GM08714 (cell line): ENCODE measurements at regions not wholly inside any gene's neighbourhood (a gene's known extent, or its start where the extent isn't known, plus 50 kb on each side); places are given as distances from the start of the nearest gene placed in this dataset.

ENCODE experiments used
- H3K4me3 ChIP-seq: fragments of 200-500 bp; sonication (Bioruptor generic); 2 replicates; pipeline ENCODE4 v1.5.1; 2014; ENCODE audit warnings: mild to moderate bottlenecking, low read length, inconsistent platforms
- ZNF274 ChIP-seq: IDR thresholded peaks from 2 replicates; pipeline ENCODE4 v1.6.1; 2012; ENCODE audit warnings: mild to moderate bottlenecking, low read depth, low read length

DNA sequence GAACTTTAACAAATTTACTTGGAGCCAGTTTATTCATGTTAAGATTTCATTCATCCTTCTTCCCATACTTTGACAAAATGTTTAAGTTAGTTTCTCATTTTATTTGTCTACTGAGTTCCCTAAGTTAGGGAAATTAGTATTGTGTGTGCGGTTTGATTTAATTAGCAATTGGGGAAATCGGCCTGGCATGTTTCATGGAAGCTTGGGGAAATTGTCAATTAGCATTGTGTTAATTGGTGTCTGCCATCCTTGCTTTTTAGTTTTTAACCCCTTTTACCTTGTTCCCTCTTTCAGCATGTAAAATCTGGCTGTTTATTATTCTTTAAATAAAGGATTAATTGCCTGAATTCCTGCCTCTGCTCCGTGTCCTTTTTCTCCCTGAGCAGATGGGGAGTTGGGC lies 279.6 kb downstream of the BCL11A start:
- no peak for TF ChIP-seq ZNF274
- no peak overlapping the region for H3K4me3 ChIP-seq

DNA sequence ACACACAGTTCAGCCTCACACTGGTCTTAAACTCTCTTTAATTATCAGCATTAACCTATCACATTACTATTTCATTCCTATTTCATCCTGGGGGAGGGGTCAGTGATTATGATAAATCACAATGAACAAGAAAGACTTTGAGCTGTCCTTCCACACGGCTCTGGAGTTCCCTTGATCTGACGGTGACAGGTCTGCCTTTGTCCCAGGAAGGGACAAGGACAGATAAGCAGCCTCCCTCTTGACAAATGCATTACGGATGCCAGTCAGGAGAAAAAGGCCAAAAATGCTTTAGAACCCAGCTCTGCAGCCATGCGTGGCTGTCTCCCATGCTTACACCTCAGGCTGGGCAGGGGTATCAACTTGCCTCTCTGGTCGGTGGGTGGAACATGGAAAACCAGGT lies 281.7 kb downstream of the BCL11A start:
- H3K4me3 ChIP-seq, result no peak overlapping the region
- no peak for TF ChIP-seq ZNF274

DNA sequence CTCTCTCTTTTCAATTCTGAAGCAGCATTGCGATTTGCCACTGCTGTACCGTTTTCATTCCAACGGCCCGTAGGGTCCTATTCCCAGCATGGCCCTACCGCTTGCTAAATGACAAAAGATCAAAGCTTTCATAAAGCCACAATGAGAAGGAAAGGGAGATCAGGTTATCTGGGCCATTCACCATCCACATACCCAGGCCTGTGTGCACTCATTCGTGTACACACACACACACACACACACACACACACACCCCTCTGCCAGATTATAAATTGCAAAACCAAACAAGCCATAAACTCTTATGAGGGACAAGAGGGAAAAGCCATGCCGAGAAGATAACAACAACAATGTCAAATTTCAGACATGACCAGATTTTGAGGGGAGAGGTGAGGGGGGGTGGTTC lies 282.3 kb downstream of the BCL11A start:
- no peak overlapping the region for H3K4me3 ChIP-seq
- no peak for TF ChIP-seq ZNF274

DNA sequence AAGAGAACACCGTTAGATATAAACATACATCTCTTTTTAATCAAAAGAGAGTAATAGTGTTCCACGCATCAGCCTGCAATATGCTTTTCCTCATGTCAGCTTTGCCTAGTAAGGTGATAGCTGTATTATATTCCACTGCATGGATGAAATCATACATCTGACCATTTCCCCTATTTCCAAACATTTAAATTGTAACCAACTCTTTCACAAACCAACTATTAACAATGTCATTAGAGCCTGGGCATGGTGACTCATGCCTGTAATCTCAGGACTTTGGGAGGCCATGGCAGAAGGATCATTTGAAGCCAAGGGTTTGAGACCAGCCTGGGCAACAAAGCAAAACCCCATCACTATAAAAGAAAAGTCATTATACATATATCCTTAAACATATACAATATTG lies 284.8 kb downstream of the BCL11A start:
- TF ChIP-seq ZNF274, result no peak
- H3K4me3 ChIP-seq, result no peak overlapping the region

DNA sequence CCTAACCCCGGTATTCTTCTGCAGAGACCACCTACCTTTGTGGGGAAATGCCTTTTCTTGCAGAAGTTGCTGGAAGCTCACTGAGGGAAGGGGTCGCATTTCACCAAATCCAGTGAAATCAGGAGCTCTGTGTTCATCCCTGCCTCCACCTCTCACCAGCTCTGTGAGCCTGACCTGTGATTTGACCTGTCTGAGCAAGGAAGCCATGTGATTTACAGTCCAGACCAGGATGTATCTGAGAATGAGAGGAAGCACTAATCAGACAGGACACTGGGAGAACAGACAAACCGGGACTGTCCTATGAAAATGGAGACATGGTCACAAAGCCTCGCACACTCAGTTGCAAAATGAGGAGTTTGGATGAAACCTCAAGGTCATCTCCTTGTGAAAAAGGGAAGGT lies 285.4 kb downstream of the BCL11A start:
- H3K4me3 ChIP-seq, result no peak overlapping the region
- no peak for TF ChIP-seq ZNF274

DNA sequence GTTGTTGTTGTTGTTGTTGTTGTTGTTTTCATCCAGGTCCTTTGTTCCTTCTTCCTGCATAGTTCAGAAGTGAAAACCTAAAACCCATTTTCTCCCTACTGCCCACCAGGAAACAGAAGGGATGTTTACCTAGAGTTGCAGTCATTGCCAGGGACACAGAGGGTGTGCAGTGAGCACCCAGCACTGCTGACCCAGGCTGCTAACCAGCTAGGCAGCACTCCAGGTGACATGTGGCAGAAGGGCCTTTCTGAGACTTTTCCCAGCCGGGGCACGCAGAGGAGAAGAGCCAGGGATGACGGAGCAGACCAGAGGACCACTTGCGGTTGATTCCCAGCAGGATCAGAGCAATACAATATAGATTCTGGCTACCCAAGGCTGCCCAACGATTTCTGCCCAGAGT lies 286.3 kb downstream of the BCL11A start:
- no peak overlapping the region for H3K4me3 ChIP-seq
- TF ChIP-seq ZNF274, result no peak

DNA sequence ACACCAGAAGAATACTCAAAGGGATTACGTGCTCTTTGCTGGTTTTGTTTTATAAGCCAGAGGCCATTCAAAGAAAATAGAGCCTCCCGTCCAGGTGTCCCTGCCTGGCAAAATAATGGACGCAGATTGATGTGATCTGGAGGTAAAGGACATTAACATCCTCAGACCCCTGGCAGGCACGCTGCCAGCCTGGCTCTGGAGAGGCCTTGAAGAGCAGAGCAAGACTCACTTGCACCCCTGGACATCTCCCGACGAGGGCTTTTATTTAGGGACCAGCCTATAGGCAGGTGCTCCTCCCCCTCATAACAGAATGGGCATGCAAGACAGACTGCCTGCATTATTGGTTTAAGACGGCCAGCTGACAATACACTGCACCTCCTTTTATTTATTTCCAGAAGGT lies 291.3 kb downstream of the BCL11A start:
- no peak overlapping the region for H3K4me3 ChIP-seq
- TF ChIP-seq ZNF274, result no peak

DNA sequence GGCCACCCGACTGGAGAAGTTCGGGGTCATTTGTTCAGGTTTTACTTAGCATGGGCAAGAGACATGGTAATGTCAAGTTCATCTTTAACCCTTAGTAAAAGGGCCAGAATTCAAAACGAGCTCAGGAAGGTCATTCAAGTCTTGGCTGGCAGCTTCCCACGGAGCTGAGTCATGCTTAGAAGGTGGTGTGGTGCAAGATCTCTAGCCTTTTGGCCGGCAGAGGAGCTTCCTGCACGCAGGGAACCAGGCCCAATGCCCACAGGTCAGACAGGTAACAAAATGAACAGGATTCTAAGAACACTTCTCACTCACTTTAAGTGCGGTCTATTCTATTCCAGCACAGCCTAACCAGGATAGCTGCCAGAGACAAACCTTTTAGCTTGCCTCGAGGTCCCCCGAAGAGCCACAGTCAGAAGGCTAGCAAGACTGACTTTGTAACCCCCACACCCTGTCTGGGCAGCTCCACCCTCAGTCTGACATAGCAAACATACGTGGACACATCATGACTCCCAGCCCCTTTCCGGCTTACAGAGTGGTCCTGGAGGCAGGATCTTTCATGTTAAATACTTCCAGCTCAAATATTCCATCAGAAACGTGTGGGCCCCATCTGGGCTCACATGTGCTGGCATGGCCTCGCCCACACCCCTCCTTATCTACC lies 292.7 kb downstream of the BCL11A start:
- H3K4me3 ChIP-seq, result no peak overlapping the region
- TF ChIP-seq ZNF274, result no peak

DNA sequence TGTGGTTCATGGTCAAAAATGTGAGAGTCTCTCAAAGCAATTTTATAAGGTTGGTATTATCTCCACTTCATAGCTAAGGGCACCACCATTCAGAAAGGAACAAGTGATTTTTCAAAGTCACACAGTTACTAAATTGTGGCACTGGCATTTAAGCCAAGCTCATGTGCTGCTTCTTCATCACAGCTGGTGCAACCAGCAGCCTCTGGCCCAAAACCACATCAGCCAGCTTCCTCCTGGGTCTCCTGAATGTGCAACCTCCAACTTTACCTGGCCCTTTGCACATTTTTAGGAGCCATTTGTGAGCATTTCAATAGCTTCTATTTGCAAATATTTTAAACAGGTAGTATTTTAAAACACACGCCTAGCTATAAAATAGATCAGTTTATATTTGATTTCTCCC lies 293.7 kb downstream of the BCL11A start:
- TF ChIP-seq ZNF274, result no peak
- H3K4me3 ChIP-seq, result no peak overlapping the region

DNA sequence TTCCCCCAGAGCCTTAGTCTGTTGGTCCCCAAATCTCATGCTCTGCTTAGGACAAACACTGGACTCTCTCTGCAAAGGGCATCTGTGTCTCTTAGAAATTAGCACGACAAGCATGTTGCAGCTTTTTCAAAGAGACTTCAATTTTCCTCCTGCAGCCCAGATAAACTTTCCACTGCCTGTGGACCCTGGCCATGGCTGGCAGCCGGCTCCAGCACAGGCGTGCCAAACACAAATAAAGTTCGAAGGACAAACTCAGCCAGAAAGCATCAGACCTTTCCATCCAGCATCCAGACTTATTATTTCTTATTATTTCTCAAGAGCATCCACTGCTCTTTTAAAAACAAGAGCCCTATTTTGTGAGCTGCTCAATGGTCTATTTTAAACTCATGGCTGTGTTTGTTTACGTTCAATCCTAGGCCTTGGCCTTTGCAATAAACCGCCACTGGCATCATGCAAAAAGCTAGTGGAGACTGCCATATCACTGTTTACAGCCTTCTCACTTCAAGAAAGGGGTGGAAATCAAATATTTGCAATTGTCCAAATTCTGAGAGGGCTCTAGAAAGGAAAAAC lies 300.8 kb downstream of the BCL11A start:
- TF ChIP-seq ZNF274, result no peak
- no peak overlapping the region for H3K4me3 ChIP-seq

DNA sequence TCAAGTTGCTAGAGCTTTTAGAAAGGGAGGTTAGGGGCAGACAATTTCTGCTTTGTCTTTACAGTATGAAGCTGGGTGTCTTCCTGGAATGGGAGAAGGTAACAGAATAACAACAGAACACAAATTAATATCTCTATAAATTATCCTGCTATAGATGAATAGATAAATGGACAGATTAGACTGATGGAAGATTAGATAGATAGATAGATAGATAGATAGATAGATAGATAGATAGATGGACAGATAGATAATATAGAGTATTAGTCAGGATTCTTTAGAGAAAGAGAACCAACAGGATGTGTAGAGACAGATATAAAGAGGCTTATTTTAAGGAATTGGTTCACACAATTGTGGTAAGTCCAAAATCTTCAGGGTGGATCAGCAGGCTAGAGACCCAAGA lies 302.2 kb downstream of the BCL11A start:
- H3K4me3 ChIP-seq, result no peak overlapping the region
- no peak for TF ChIP-seq ZNF274

DNA sequence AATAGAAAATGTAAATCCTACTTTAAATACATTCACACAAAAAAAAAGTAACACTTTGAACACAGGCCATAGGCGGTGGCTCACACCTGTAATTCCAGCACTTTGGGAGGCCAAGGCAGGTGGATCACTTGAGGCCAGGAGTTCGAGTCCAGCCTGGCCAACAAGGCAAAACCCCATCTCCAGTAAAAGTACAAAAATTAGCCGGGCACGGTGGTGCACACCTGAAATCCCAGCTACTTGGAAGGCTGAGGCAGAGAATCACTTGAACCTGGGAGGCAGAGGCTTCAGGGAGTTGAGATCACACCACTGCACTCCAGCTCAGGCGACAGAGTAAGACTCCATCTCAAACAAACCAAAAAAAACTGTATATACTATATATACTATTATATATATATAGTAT lies 303.6 kb downstream of the BCL11A start:
- no peak overlapping the region for H3K4me3 ChIP-seq
- TF ChIP-seq ZNF274, result no peak

DNA sequence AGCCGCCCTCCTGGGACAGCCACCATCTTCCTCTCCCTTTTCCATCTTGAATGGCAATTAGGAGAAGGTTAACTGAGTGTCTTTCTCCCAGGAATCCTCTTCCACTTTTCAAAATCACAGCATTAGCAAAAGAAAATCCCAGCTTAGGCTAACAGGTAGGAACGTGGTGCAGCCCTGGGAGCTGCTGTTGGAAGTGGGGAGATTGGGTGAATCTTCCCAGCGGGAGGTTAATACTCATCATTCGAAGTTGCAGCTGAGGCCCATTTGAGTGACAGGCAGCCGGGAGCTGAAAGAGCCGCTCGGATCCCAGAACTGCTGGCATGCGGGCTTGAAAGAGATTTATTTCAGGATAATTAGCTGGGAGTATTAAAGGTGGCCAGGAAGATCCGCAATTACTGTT lies 306.0 kb downstream of the BCL11A start:
- no peak overlapping the region for H3K4me3 ChIP-seq
- TF ChIP-seq ZNF274, result no peak

DNA sequence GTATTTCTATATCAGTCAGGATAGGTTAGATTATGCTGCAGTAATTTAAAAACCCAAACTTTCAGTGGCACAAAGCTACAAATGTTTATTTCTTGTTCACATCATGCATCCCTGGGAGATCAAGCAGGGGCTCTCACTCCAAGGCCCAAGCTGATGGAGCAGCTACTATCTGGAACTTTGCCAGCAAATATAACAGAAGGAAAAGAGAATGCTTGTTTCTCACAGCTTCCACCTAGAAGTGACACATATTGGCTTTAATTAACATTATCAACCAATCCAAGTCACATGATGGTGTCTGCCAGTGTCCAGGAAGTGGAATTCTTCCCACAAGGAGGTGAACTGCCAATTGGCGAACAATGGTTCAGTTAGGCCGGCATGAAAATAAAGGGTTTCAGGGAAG lies 306.9 kb downstream of the BCL11A start:
- no peak overlapping the region for H3K4me3 ChIP-seq
- no peak for TF ChIP-seq ZNF274

DNA sequence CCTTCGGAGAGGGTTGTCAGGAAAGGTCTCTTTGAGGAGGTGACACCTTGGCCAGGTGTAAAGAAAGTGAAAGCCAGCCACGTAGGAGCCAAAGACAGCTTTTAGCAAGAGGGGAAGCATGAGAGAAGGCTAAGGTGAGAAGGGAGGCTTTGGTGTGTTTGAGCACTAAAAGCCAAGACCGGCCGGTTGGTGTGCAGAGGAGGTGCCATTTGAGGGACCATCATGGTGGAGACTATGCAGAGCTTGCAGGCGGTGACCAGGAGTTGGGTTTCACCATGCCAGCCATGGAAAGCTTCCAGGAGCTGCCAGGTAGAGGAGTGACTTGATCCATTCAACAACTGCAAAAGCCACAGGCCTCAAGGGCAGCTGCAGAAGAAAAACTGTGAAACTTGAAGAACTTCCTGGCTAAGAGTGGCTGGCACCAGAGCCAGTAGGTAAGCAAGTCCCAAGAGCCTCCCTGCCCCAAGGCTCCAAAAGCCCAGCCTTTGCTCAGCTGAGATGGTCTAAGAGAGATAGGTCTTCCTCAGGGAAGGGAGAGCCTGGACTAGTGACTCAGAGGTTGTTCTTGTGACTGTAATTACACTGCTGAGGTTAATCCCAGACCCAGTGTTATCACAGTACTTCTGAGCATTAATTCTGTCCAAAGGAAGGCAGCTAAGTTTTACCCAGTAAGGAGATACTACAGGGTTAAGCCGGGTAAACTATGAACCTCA lies 319.0 kb downstream of the BCL11A start:
- H3K4me3 ChIP-seq, result no peak overlapping the region
- no peak for TF ChIP-seq ZNF274
